ENCODE measurements at regions not wholly inside any gene's neighbourhood (a gene's known extent, or its start where the extent isn't known, plus 50 kb on each side); places are given as distances from the start of the nearest gene placed in this dataset.

GRCh38 chr1:219042769-219043168 is 130.9 kb upstream of the LYPLAL1 start:
- Histone ChIP-seq H3K36me3 (ENCODE audit: low read length) (no peaks in the 10 kb centered on the region), H3K4me2 (ENCODE audit: low read depth, low read length, poor library complexity, severe bottlenecking) (no peak overlapping the region), H3F3A (ENCODE audit: insufficient read depth) (no peaks in the 10 kb centered on the region), H3K79me2 (ENCODE audit: insufficient read depth, low read length) (no peaks in the 10 kb centered on the region), H3K9me2 (replicated peaks; ENCODE audit: insufficient read depth, low read length) (no peaks in the 10 kb centered on the region), H4K20me1 (ENCODE audit: low read depth, low read length) (no peaks in the 10 kb centered on the region), H3K4me3 (ENCODE audit: insufficient read depth, low read length, poor library complexity, severe bottlenecking) (no peak overlapping the region), H3K27ac (ENCODE audit: low read depth, low read length) (no peak overlapping the region), H3K9ac (ENCODE audit: low read length) (no peak overlapping the region), H3K9me3 (ENCODE audit: insufficient read depth, low read length) (no peaks in the 10 kb centered on the region), H3K27me3 (ENCODE audit: low read length) (no peaks in the 10 kb centered on the region), H2AFZ (ENCODE audit: low read depth, low read length, severe bottlenecking) (no peak overlapping the region)
- no peak for TF ChIP-seq EZH2phosphoT487 (conservative IDR thresholded peaks at IDR 0.05; ENCODE audit: low read length)
- TF ChIP-seq, protein P1, sequence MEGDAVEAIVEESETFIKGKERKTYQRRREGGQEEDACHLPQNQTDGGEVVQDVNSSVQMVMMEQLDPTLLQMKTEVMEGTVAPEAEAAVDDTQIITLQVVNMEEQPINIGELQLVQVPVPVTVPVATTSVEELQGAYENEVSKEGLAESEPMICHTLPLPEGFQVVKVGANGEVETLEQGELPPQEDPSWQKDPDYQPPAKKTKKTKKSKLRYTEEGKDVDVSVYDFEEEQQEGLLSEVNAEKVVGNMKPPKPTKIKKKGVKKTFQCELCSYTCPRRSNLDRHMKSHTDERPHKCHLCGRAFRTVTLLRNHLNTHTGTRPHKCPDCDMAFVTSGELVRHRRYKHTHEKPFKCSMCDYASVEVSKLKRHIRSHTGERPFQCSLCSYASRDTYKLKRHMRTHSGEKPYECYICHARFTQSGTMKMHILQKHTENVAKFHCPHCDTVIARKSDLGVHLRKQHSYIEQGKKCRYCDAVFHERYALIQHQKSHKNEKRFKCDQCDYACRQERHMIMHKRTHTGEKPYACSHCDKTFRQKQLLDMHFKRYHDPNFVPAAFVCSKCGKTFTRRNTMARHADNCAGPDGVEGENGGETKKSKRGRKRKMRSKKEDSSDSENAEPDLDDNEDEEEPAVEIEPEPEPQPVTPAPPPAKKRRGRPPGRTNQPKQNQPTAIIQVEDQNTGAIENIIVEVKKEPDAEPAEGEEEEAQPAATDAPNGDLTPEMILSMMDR (IDR thresholded peaks at IDR 0.05; ENCODE audit: insufficient read depth, low read length, poor library complexity, severe bottlenecking), result no peak

- H3K27ac ChIP-seq (ENCODE audit: low read depth, low read length), result no peak overlapping the region
- H2AFZ ChIP-seq (ENCODE audit: low read depth, low read length, severe bottlenecking), result no peak overlapping the region
- no peaks in the 10 kb centered on the region for H3K9me2 ChIP-seq (replicated peaks; ENCODE audit: insufficient read depth, low read length)
- no peak overlapping the region for H3K4me2 ChIP-seq (ENCODE audit: low read depth, low read length, poor library complexity, severe bottlenecking)
- H3K9me3 ChIP-seq (ENCODE audit: insufficient read depth, low read length), result no peaks in the 10 kb centered on the region
- no peaks in the 10 kb centered on the region for H3K27me3 ChIP-seq (ENCODE audit: low read length)
- H3F3A ChIP-seq (ENCODE audit: insufficient read depth), result no peaks in the 10 kb centered on the region
- H3K4me3 ChIP-seq (ENCODE audit: insufficient read depth, low read length, poor library complexity, severe bottlenecking), result no peak overlapping the region
- H3K36me3 ChIP-seq (ENCODE audit: low read length), result no peaks in the 10 kb centered on the region
- no peaks in the 10 kb centered on the region for H3K79me2 ChIP-seq (ENCODE audit: insufficient read depth, low read length)
- no peak overlapping the region for H3K9ac ChIP-seq (ENCODE audit: low read length)
- H4K20me1 ChIP-seq (ENCODE audit: low read depth, low read length), result no peaks in the 10 kb centered on the region
- TF ChIP-seq, protein P1 (IDR thresholded peaks at IDR 0.05; ENCODE audit: insufficient read depth, low read length, poor library complexity, severe bottlenecking), result no peak
- no peak for TF ChIP-seq EZH2phosphoT487 (conservative IDR thresholded peaks at IDR 0.05; ENCODE audit: low read length)
Measured at GRCh38 chr1:219045246-219045645, 128.4 kb upstream of the LYPLAL1 start.

- Histone ChIP-seq H4K20me1 (ENCODE audit: low read depth, low read length) (no peaks in the 10 kb centered on the region), H3K27ac (ENCODE audit: low read depth, low read length) (no peak overlapping the region), H2AFZ (ENCODE audit: low read depth, low read length, severe bottlenecking) (no peak overlapping the region), H3K4me3 (ENCODE audit: insufficient read depth, low read length, poor library complexity, severe bottlenecking) (no peak overlapping the region), H3F3A (ENCODE audit: insufficient read depth) (no peaks in the 10 kb centered on the region), H3K4me2 (ENCODE audit: low read depth, low read length, poor library complexity, severe bottlenecking) (no peak overlapping the region), H3K9ac (ENCODE audit: low read length) (no peak overlapping the region), H3K9me2 (replicated peaks; ENCODE audit: insufficient read depth, low read length) (no peaks in the 10 kb centered on the region), H3K9me3 (ENCODE audit: insufficient read depth, low read length) (no peaks in the 10 kb centered on the region), H3K79me2 (ENCODE audit: insufficient read depth, low read length) (no peaks in the 10 kb centered on the region), H3K36me3 (ENCODE audit: low read length) (no peaks in the 10 kb centered on the region), H3K27me3 (ENCODE audit: low read length) (no peaks in the 10 kb centered on the region)
- TF ChIP-seq EZH2phosphoT487 (conservative IDR thresholded peaks at IDR 0.05; ENCODE audit: low read length), result no peak
- TF ChIP-seq, protein P1 (IDR thresholded peaks at IDR 0.05; ENCODE audit: insufficient read depth, low read length, poor library complexity, severe bottlenecking), result no peak
Measured at GRCh38 chr1:219049501-219049900, 124.2 kb upstream of the LYPLAL1 start.
